Panc1 (cell line): ENCODE measurements at regions not wholly inside any gene's neighbourhood (a gene's known extent, or its start where the extent isn't known, plus 50 kb on each side); places are given as distances from the start of the nearest gene placed in this dataset.

Experiments
- ATAC-seq: fragments of 200-7000 bp; cut with Tn5 transposase; 2 replicates; pipeline ENCODE4 v1.9.1; 2020; ENCODE audit warnings: mild to moderate bottlenecking, moderate library complexity
- BruUV-seq: library from RNA; stranded (reverse); fragments of 400-500 nt; replicated peaks from 2 replicates; lab custom pipeline; 2021; lab: Mats Ljungman, UMichigan
- CTCF ChIA-PET: fragments of 300-600 bp; sonication (Branson Sonifier 250); formaldehyde crosslinking; loops from one replicate; lab custom pipeline; 2022; ENCODE audit warnings: antibody characterized with exemption; lab: Charles Lee
- POLR2A ChIA-PET: fragments of 300-600 bp; sonication (Branson Sonifier 250); formaldehyde crosslinking; loops from one replicate; lab custom pipeline; 2022; ENCODE audit warnings: antibody characterized with exemption; lab: Charles Lee
- DNase-seq: peaks from one replicate; pipeline ENCODE4 v3.0.0-alpha.2; 2010; ENCODE audit warnings: low read depth, low spot score
- H3K27ac ChIP-seq: 2 replicates; pipeline ENCODE4 v1.5.1; 2011; ENCODE audit warnings: mild to moderate bottlenecking, low read length, inconsistent platforms
- H3K27me3 ChIP-seq: fragments of 200-500 bp; sonication (Bioruptor generic); 2 replicates; pipeline ENCODE4 v1.6.0; 2014; ENCODE audit warnings: low read length, inconsistent platforms; ENCODE audit not compliant: control insufficient read depth, insufficient read depth
- H3K36me3 ChIP-seq: fragments of 200-500 bp; sonication (Bioruptor generic); 2 replicates; pipeline ENCODE4 v1.5.1; 2014; ENCODE audit warnings: inconsistent platforms, mild to moderate bottlenecking, low read length, moderate library complexity; ENCODE audit not compliant: control insufficient read depth, insufficient read depth
- H3K4me1 ChIP-seq: 2 replicates; pipeline ENCODE4 v1.5.1; 2011; ENCODE audit warnings: inconsistent platforms, mild to moderate bottlenecking, low read length, moderate library complexity; ENCODE audit not compliant: control insufficient read depth, insufficient read depth
- H3K4me3 ChIP-seq, 2 experiments: 2 replicates each; pipeline ENCODE4 v1.5.1; 2011 to 2012; ENCODE audit warnings: low read depth in 2 of 2, low read length in 2 of 2, mild to moderate bottlenecking in 2 of 2, inconsistent platforms in 1 of 2, moderate library complexity in 1 of 2
- H3K9me3 ChIP-seq: fragments of 200-500 bp; sonication (Bioruptor generic); 2 replicates; pipeline ENCODE4 v1.5.1; 2014; ENCODE audit warnings: low read depth, mild to moderate bottlenecking, inconsistent platforms, low read length, moderate library complexity; ENCODE audit not compliant: control insufficient read depth, insufficient read depth
- POLR2AphosphoS5 ChIP-seq: IDR thresholded peaks from 2 replicates; pipeline ENCODE4 v1.6.1; 2012; ENCODE audit warnings: mild to moderate bottlenecking, low read depth, low read length, moderate library complexity
- SIN3A ChIP-seq: IDR thresholded peaks from 2 replicates; pipeline ENCODE4 v1.6.1; 2012; ENCODE audit warnings: low read depth, mild to moderate bottlenecking, low read length, moderate library complexity, borderline replicate concordance; ENCODE audit not compliant: insufficient read depth
- TCF7L2 ChIP-seq: IDR thresholded peaks from 2 replicates; pipeline ENCODE4 v1.6.1; 2011; ENCODE audit warnings: mild to moderate bottlenecking, low read depth, low read length, inconsistent platforms
- in situ Hi-C: cut with HindIII; loops from 2 replicates; pipeline ENCODE4 v1.10.0; 2016; ENCODE audit warnings: low sequenced_read_pairs, low pct_unique_long_range_greater_than_20kb
- intact Hi-C: fragments of 100-400 bp; cut with micrococcal nuclease; formaldehyde crosslinking; loops from one replicate; pipeline ENCODE4 v1.10.0; 2022; ENCODE audit not compliant: unreplicated experiment
- TF ChIP-seq, protein P1 (sequence below): fragments of 450-650 bp; IDR thresholded peaks from 2 replicates; pipeline ENCODE4 v1.5.1; 2017; ENCODE audit warnings: mild to moderate bottlenecking
- TF ChIP-seq, protein P2 (sequence below), 2 experiments: IDR thresholded peaks; 2 replicates each; pipeline ENCODE4 v1.6.1; 2011 to 2012; ENCODE audit warnings: low read depth in 2 of 2, control low read depth in 1 of 2, low read length in 1 of 2, mild to moderate bottlenecking in 1 of 2, moderate library complexity in 1 of 2; ENCODE audit not compliant: insufficient read depth in 1 of 2

GRCh38 chr14:25226214-25226613 is 176.3 kb upstream of the STXBP6 start:
- DNase-seq (no peak), ATAC-seq (no peak)
- in situ Hi-C loops (no loop called here), intact Hi-C loops (no loop called here)
- ChIA-PET CTCF (no interaction called here), POLR2A (no interaction called here)
- TF ChIP-seq TCF7L2 (no peak), SIN3A (no peak)
- TF ChIP-seq, protein P1, sequence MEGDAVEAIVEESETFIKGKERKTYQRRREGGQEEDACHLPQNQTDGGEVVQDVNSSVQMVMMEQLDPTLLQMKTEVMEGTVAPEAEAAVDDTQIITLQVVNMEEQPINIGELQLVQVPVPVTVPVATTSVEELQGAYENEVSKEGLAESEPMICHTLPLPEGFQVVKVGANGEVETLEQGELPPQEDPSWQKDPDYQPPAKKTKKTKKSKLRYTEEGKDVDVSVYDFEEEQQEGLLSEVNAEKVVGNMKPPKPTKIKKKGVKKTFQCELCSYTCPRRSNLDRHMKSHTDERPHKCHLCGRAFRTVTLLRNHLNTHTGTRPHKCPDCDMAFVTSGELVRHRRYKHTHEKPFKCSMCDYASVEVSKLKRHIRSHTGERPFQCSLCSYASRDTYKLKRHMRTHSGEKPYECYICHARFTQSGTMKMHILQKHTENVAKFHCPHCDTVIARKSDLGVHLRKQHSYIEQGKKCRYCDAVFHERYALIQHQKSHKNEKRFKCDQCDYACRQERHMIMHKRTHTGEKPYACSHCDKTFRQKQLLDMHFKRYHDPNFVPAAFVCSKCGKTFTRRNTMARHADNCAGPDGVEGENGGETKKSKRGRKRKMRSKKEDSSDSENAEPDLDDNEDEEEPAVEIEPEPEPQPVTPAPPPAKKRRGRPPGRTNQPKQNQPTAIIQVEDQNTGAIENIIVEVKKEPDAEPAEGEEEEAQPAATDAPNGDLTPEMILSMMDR = no peak
- Histone ChIP-seq H3K9me3 (no peaks in the 10 kb centered on the region), H3K27ac (no peak overlapping the region), H3K27me3 (no peaks in the 10 kb centered on the region), H3K36me3 (no peaks in the 10 kb centered on the region), H3K4me3 (no peak overlapping the region), H3K4me1 (no peaks in the 10 kb centered on the region)
- no TSS peak for BruUV-seq

GRCh38 chr14:25222256-25222655 is 172.3 kb upstream of the STXBP6 start:
- no peak for DNase-seq
- in situ Hi-C loops (no loop called here), intact Hi-C loops (no loop called here)
- no peaks in the 10 kb centered on the region for H3K27me3 ChIP-seq
- ChIA-PET CTCF (no interaction called here), POLR2A (no interaction called here)
- H3K4me1 ChIP-seq = no peaks in the 10 kb centered on the region
- no peak overlapping the region for H3K4me3 ChIP-seq
- H3K36me3 ChIP-seq = no peaks in the 10 kb centered on the region
- no peak overlapping the region for H3K27ac ChIP-seq
- ATAC-seq = no peak
- TF ChIP-seq, protein P1 = no peak
- TF ChIP-seq POLR2AphosphoS5 (no peak), SIN3A (no peak), TCF7L2 (no peak)
- TF ChIP-seq, protein P2, sequence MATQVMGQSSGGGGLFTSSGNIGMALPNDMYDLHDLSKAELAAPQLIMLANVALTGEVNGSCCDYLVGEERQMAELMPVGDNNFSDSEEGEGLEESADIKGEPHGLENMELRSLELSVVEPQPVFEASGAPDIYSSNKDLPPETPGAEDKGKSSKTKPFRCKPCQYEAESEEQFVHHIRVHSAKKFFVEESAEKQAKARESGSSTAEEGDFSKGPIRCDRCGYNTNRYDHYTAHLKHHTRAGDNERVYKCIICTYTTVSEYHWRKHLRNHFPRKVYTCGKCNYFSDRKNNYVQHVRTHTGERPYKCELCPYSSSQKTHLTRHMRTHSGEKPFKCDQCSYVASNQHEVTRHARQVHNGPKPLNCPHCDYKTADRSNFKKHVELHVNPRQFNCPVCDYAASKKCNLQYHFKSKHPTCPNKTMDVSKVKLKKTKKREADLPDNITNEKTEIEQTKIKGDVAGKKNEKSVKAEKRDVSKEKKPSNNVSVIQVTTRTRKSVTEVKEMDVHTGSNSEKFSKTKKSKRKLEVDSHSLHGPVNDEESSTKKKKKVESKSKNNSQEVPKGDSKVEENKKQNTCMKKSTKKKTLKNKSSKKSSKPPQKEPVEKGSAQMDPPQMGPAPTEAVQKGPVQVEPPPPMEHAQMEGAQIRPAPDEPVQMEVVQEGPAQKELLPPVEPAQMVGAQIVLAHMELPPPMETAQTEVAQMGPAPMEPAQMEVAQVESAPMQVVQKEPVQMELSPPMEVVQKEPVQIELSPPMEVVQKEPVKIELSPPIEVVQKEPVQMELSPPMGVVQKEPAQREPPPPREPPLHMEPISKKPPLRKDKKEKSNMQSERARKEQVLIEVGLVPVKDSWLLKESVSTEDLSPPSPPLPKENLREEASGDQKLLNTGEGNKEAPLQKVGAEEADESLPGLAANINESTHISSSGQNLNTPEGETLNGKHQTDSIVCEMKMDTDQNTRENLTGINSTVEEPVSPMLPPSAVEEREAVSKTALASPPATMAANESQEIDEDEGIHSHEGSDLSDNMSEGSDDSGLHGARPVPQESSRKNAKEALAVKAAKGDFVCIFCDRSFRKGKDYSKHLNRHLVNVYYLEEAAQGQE (IDR thresholded peaks at IDR 0.05; ENCODE audit: insufficient read depth in 1 of 2, low read depth in 2 of 2, low read length in 1 of 2) = no peak
- BruUV-seq = no TSS peak
- H3K9me3 ChIP-seq = no peaks in the 10 kb centered on the region

GRCh38 chr14:25220514-25220913 is 170.6 kb upstream of the STXBP6 start:
- ChIA-PET CTCF (no interaction called here), POLR2A (no interaction called here)
- H3K4me3 ChIP-seq = no peak overlapping the region
- H3K36me3 ChIP-seq = no peaks in the 10 kb centered on the region
- intact Hi-C loops = no loop called here
- in situ Hi-C loops = no loop called here
- BruUV-seq = no TSS peak
- DNase-seq (no peak), ATAC-seq (no peak)
- no peaks in the 10 kb centered on the region for H3K4me1 ChIP-seq
- TF ChIP-seq, protein P1 = no peak
- TF ChIP-seq, protein P2 (IDR thresholded peaks at IDR 0.05; ENCODE audit: insufficient read depth in 1 of 2, low read depth in 2 of 2, low read length in 1 of 2) = no peak
- TF ChIP-seq POLR2AphosphoS5 = no peak
- no peak for TF ChIP-seq SIN3A
- no peak overlapping the region for H3K27ac ChIP-seq
- no peaks in the 10 kb centered on the region for H3K27me3 ChIP-seq
- no peaks in the 10 kb centered on the region for H3K9me3 ChIP-seq
